ENCODE measurements at regions not wholly inside any gene's neighbourhood (a gene's known extent, or its start where the extent isn't known, plus 50 kb on each side); places are given as distances from the start of the nearest gene placed in this dataset.

DNA sequence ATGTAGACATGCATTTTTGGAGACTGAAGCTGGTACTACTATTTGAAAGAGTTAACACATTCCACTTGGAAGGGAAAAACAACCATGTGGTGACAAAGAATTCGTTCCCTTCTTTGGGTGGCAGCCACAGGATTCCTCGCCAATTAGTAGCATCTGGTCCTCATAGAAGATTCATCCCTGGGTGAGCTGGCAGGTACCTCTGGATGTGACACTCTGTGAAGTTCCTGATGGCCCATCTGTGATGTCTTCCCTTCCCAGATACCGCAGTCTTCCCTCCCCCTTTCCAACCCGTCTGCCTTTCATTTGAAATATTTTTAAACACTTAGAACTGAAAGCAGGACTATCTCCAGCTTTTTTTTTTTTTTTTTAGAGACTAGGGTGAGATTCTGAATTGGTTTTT is 569.5 kb downstream of the TYW1 start:
- no peaks in the 10 kb centered on the region for H3K4me1 ChIP-seq (ENCODE audit: control insufficient read depth in 2 of 2, insufficient read depth in 2 of 2, low read length in 2 of 2)
- H3K27me3 ChIP-seq (ENCODE audit: control insufficient read depth in 2 of 2, insufficient read depth in 1 of 2, low read length in 1 of 2), result no peaks in the 10 kb centered on the region
- peaks cover 2 to 6% of the 10 kb centered on the region in 2 donors for H3K9me3 ChIP-seq (ENCODE audit: control insufficient read depth in 2 of 2, insufficient read depth in 1 of 2, low read length in 1 of 2)
- no peak overlapping the region for H3K27ac ChIP-seq (ENCODE audit: low read depth in 1 of 2, low read length in 1 of 2)
- no peak overlapping the region for H3K4me3 ChIP-seq (ENCODE audit: low read length in 2 of 2)
- no peak for DNase-seq (ENCODE audit: low read depth in 6 of 9, low spot score in 9 of 9)
- WGBS, result 88% methylated on average over 4 of the region's 4 CpGs
- no peaks in the 10 kb centered on the region for H3K36me3 ChIP-seq (ENCODE audit: control insufficient read depth in 2 of 2, insufficient read depth in 2 of 2, low read length in 1 of 2)

GRCh38 chr7:67571026-67571545 is 574.5 kb downstream of the TYW1 start:
- H3K4me3 ChIP-seq (ENCODE audit: low read length in 2 of 2), result no peak overlapping the region
- no peaks in the 10 kb centered on the region for H3K36me3 ChIP-seq (ENCODE audit: control insufficient read depth in 2 of 2, insufficient read depth in 2 of 2, low read length in 1 of 2)
- no peaks in the 10 kb centered on the region for H3K27me3 ChIP-seq (ENCODE audit: control insufficient read depth in 2 of 2, insufficient read depth in 1 of 2, low read length in 1 of 2)
- WGBS, result 86% methylated on average over 7 of the region's 7 CpGs
- H3K27ac ChIP-seq (ENCODE audit: low read depth in 1 of 2, low read length in 1 of 2), result no peak overlapping the region
- peaks cover 0 to 10% of the 10 kb centered on the region in 2 donors for H3K9me3 ChIP-seq (ENCODE audit: control insufficient read depth in 2 of 2, insufficient read depth in 1 of 2, low read length in 1 of 2)
- no peak for DNase-seq (ENCODE audit: low read depth in 6 of 9, low spot score in 9 of 9)
- no peaks in the 10 kb centered on the region for H3K4me1 ChIP-seq (ENCODE audit: control insufficient read depth in 2 of 2, insufficient read depth in 2 of 2, low read length in 2 of 2)

- peaks cover 0 to 13% of the 10 kb centered on the region in 2 donors for H3K9me3 ChIP-seq (ENCODE audit: control insufficient read depth in 2 of 2, insufficient read depth in 1 of 2, low read length in 1 of 2)
- no peaks in the 10 kb centered on the region for H3K36me3 ChIP-seq (ENCODE audit: control insufficient read depth in 2 of 2, insufficient read depth in 2 of 2, low read length in 1 of 2)
- DNase-seq (ENCODE audit: low read depth in 6 of 9, low spot score in 9 of 9), result no peak
- H3K27me3 ChIP-seq (ENCODE audit: control insufficient read depth in 2 of 2, insufficient read depth in 1 of 2, low read length in 1 of 2), result no peaks in the 10 kb centered on the region
- H3K27ac ChIP-seq (ENCODE audit: low read depth in 1 of 2, low read length in 1 of 2), result no peak overlapping the region
- 82% methylated on average over 4 of the region's 4 CpGs for WGBS
- no peaks in the 10 kb centered on the region for H3K4me1 ChIP-seq (ENCODE audit: control insufficient read depth in 2 of 2, insufficient read depth in 2 of 2, low read length in 2 of 2)
- H3K4me3 ChIP-seq (ENCODE audit: low read length in 2 of 2), result no peak overlapping the region
Observed at GRCh38 chr7:67573639-67574038, 577.0 kb downstream of the TYW1 start.

- peaks cover 0 to 11% of the 10 kb centered on the region in 2 donors for H3K9me3 ChIP-seq (ENCODE audit: control insufficient read depth in 2 of 2, insufficient read depth in 1 of 2, low read length in 1 of 2)
- H3K4me3 ChIP-seq (ENCODE audit: low read length in 2 of 2), result no peak overlapping the region
- no peaks in the 10 kb centered on the region for H3K27me3 ChIP-seq (ENCODE audit: control insufficient read depth in 2 of 2, insufficient read depth in 1 of 2, low read length in 1 of 2)
- 79% methylated on average over 5 of the region's 5 CpGs for WGBS
- no peak overlapping the region for H3K27ac ChIP-seq (ENCODE audit: low read depth in 1 of 2, low read length in 1 of 2)
- H3K4me1 ChIP-seq (ENCODE audit: control insufficient read depth in 2 of 2, insufficient read depth in 2 of 2, low read length in 2 of 2), result no peaks in the 10 kb centered on the region
- no peaks in the 10 kb centered on the region for H3K36me3 ChIP-seq (ENCODE audit: control insufficient read depth in 2 of 2, insufficient read depth in 2 of 2, low read length in 1 of 2)
- no peak for DNase-seq (ENCODE audit: low read depth in 6 of 9, low spot score in 9 of 9)
Observed at GRCh38 chr7:67588631-67589030, 592.0 kb downstream of the TYW1 start.

- H3K27ac ChIP-seq (ENCODE audit: low read depth in 1 of 2, low read length in 1 of 2), result no peak overlapping the region
- WGBS, result 88% methylated on average over 10 of the region's 10 CpGs
- H3K27me3 ChIP-seq (ENCODE audit: control insufficient read depth in 2 of 2, insufficient read depth in 1 of 2, low read length in 1 of 2), result no peaks in the 10 kb centered on the region
- peaks cover 0 to 11% of the 10 kb centered on the region in 2 donors for H3K9me3 ChIP-seq (ENCODE audit: control insufficient read depth in 2 of 2, insufficient read depth in 1 of 2, low read length in 1 of 2)
- DNase-seq (ENCODE audit: low read depth in 6 of 9, low spot score in 9 of 9), result no peak
- H3K4me3 ChIP-seq (ENCODE audit: low read length in 2 of 2), result no peak overlapping the region
- H3K36me3 ChIP-seq (ENCODE audit: control insufficient read depth in 2 of 2, insufficient read depth in 2 of 2, low read length in 1 of 2), result no peaks in the 10 kb centered on the region
- no peaks in the 10 kb centered on the region for H3K4me1 ChIP-seq (ENCODE audit: control insufficient read depth in 2 of 2, insufficient read depth in 2 of 2, low read length in 2 of 2)
Observed at GRCh38 chr7:67589183-67589582, 592.5 kb downstream of the TYW1 start.

DNA sequence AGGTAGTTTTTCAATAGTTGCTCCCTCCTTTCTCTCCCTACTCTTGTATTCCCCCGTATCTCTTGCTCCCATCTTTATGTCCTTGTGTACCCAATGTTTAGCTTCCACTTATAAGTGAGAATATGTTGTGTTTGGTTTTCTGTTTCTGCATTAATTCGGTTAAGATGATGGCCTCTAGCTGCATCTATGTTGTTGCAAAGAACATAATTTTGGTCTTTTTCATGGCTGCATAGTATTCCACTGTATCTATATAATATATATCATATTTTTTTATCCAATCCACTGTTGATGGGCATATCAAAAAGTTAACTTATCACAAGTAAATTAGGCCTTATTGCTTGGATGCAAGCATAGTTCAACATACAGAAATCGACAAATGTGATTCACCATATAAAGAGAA is 594.0 kb downstream of the TYW1 start:
- H3K36me3 ChIP-seq (ENCODE audit: control insufficient read depth in 2 of 2, insufficient read depth in 2 of 2, low read length in 1 of 2), result no peaks in the 10 kb centered on the region
- no peaks in the 10 kb centered on the region for H3K27me3 ChIP-seq (ENCODE audit: control insufficient read depth in 2 of 2, insufficient read depth in 1 of 2, low read length in 1 of 2)
- peaks cover 0 to 11% of the 10 kb centered on the region in 2 donors for H3K9me3 ChIP-seq (ENCODE audit: control insufficient read depth in 2 of 2, insufficient read depth in 1 of 2, low read length in 1 of 2)
- 93% methylated on average over 3 of the region's 3 CpGs for WGBS
- no peak for DNase-seq (ENCODE audit: low read depth in 6 of 9, low spot score in 9 of 9)
- H3K4me3 ChIP-seq (ENCODE audit: low read length in 2 of 2), result no peak overlapping the region
- no peaks in the 10 kb centered on the region for H3K4me1 ChIP-seq (ENCODE audit: control insufficient read depth in 2 of 2, insufficient read depth in 2 of 2, low read length in 2 of 2)
- no peak overlapping the region for H3K27ac ChIP-seq (ENCODE audit: low read depth in 1 of 2, low read length in 1 of 2)

DNA sequence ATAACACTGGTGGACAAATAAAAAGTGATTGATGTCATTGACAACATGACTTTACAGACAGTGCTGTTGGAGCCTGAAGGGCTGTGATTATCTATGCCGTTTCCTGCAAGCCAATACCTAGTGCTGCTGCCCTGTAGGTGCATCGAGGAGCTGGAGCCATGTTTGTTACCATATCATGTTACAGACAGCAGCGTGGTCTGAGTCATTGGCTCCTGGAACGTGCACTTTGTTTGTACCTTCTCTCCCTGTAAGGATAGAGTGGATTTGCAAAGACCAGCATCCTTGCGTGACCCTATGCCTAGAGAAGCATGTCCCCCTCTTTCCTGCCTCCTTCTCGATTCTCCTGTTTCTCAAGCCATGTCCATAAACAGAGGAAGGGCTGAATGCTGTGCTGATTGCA is 597.2 kb downstream of the TYW1 start:
- Histone ChIP-seq H3K4me1 (ENCODE audit: control insufficient read depth in 2 of 2, insufficient read depth in 2 of 2, low read length in 2 of 2) (no peaks in the 10 kb centered on the region), H3K4me3 (ENCODE audit: low read length in 2 of 2) (no peak overlapping the region), H3K9me3 (ENCODE audit: control insufficient read depth in 2 of 2, insufficient read depth in 1 of 2, low read length in 1 of 2) (peaks cover 0 to 1% of the 10 kb centered on the region in 2 donors), H3K27ac (ENCODE audit: low read depth in 1 of 2, low read length in 1 of 2) (no peak overlapping the region), H3K36me3 (ENCODE audit: control insufficient read depth in 2 of 2, insufficient read depth in 2 of 2, low read length in 1 of 2) (no peaks in the 10 kb centered on the region), H3K27me3 (ENCODE audit: control insufficient read depth in 2 of 2, insufficient read depth in 1 of 2, low read length in 1 of 2) (no peaks in the 10 kb centered on the region)
- WGBS, result 61% methylated on average over 6 of the region's 6 CpGs
- DNase-seq (ENCODE audit: low read depth in 6 of 9, low spot score in 9 of 9), result no peak

- Histone ChIP-seq H3K27me3 (ENCODE audit: control insufficient read depth in 2 of 2, insufficient read depth in 1 of 2, low read length in 1 of 2) (no peaks in the 10 kb centered on the region), H3K4me3 (ENCODE audit: low read length in 2 of 2) (no peak overlapping the region), H3K27ac (ENCODE audit: low read depth in 1 of 2, low read length in 1 of 2) (no peak overlapping the region), H3K4me1 (ENCODE audit: control insufficient read depth in 2 of 2, insufficient read depth in 2 of 2, low read length in 2 of 2) (no peaks in the 10 kb centered on the region), H3K9me3 (ENCODE audit: control insufficient read depth in 2 of 2, insufficient read depth in 1 of 2, low read length in 1 of 2) (no peaks in the 10 kb centered on the region), H3K36me3 (ENCODE audit: control insufficient read depth in 2 of 2, insufficient read depth in 2 of 2, low read length in 1 of 2) (no peaks in the 10 kb centered on the region)
- no peak for DNase-seq (ENCODE audit: low read depth in 6 of 9, low spot score in 9 of 9)
- WGBS, result 91% methylated on average over 15 of the region's 15 CpGs
Observed at GRCh38 chr7:67595431-67596180, 599.0 kb downstream of the TYW1 start.

DNA sequence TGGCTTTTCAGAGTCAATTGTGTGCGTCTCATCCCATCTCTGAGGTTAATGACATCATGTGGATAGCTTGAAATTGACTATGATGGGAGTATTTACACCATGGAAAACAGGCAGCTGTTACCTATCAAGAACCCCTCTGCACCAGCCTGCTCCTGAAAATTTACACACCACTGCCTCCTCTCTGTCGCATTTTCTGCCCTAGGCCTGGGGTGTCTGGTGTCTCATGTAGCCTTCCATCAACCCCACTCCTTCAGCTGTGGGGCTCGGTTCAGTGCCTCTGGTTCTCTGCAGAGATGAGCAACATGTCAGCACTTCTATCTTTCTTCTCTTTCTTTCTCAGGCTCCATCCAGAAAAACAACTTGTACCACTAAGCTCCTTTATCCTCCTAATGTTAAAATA is 600.5 kb downstream of the TYW1 start:
- H3K9me3 ChIP-seq (ENCODE audit: control insufficient read depth in 2 of 2, insufficient read depth in 1 of 2, low read length in 1 of 2), result peaks cover 0 to under 1% of the 10 kb centered on the region in 2 donors
- WGBS, result 94% methylated on average over 3 of the region's 3 CpGs
- H3K36me3 ChIP-seq (ENCODE audit: control insufficient read depth in 2 of 2, insufficient read depth in 2 of 2, low read length in 1 of 2), result no peaks in the 10 kb centered on the region
- no peaks in the 10 kb centered on the region for H3K27me3 ChIP-seq (ENCODE audit: control insufficient read depth in 2 of 2, insufficient read depth in 1 of 2, low read length in 1 of 2)
- H3K27ac ChIP-seq (ENCODE audit: low read depth in 1 of 2, low read length in 1 of 2), result no peak overlapping the region
- no peak overlapping the region for H3K4me3 ChIP-seq (ENCODE audit: low read length in 2 of 2)
- DNase-seq (ENCODE audit: low read depth in 6 of 9, low spot score in 9 of 9), result no peak
- no peaks in the 10 kb centered on the region for H3K4me1 ChIP-seq (ENCODE audit: control insufficient read depth in 2 of 2, insufficient read depth in 2 of 2, low read length in 2 of 2)

Data from thymus (tissue), 11 donors.